GM23338 (cell line): ENCODE measurements at regions not wholly inside any gene's neighbourhood (a gene's known extent, or its start where the extent isn't known, plus 50 kb on each side); places are given as distances from the start of the nearest gene placed in this dataset.

ENCODE experiments used
- ATAC-seq: fragments of 200-7000 bp; cut with Tn5 transposase; 3 replicates; pipeline ENCODE4 v1.9.1; 2020
- DNase-seq: peaks from one replicate; pipeline ENCODE4 v3.0.0-alpha.2; 2015; ENCODE audit warnings: low spot score
- H2AFZ ChIP-seq: fragments of 200-600 bp; sonication (generic); 2 replicates; pipeline ENCODE4 v1.8.0; 2016; ENCODE audit warnings: antibody characterized with exemption, mild to moderate bottlenecking, moderate library complexity
- H3F3A ChIP-seq: fragments of 200-600 bp; sonication (generic); replicated peaks from 2 replicates; pipeline ENCODE4 v1.8.0; 2017; ENCODE audit warnings: antibody characterized with exemption, mixed run types, low read depth
- H3K27ac ChIP-seq: fragments of 200-600 bp; sonication (generic); 2 replicates; pipeline ENCODE4 v1.6.1; 2016; ENCODE audit warnings: low read depth
- H3K27me3 ChIP-seq: fragments of 200-600 bp; sonication (generic); 2 replicates; pipeline ENCODE4 v1.8.0; 2016; ENCODE audit warnings: mild to moderate bottlenecking, mixed run types, moderate library complexity; ENCODE audit not compliant: insufficient read depth
- H3K36me3 ChIP-seq: fragments of 200-600 bp; sonication (generic); 2 replicates; pipeline ENCODE4 v1.8.0; 2016; ENCODE audit warnings: mild to moderate bottlenecking; ENCODE audit not compliant: insufficient read depth
- H3K4me1 ChIP-seq: fragments of 200-600 bp; sonication (generic); 2 replicates; pipeline ENCODE4 v1.8.0; 2016; ENCODE audit warnings: mild to moderate bottlenecking, moderate library complexity; ENCODE audit not compliant: insufficient read depth
- H3K4me2 ChIP-seq: fragments of 200-600 bp; sonication (generic); 2 replicates; pipeline ENCODE4 v1.7.1; 2017; ENCODE audit warnings: mixed run types
- H3K4me3 ChIP-seq: fragments of 200-600 bp; sonication (generic); 2 replicates; pipeline ENCODE4 v1.6.1; 2016; ENCODE audit warnings: mixed run types
- H3K79me2 ChIP-seq: fragments of 200-600 bp; sonication (generic); replicated peaks from 2 replicates; pipeline ENCODE4 v1.8.0; 2017; ENCODE audit warnings: mild to moderate bottlenecking; ENCODE audit not compliant: insufficient read depth
- H3K9me2 ChIP-seq: fragments of 200-600 bp; sonication (generic); 2 replicates; pipeline ENCODE4 v1.8.0; 2017; ENCODE audit not compliant: insufficient read depth
- H4K20me1 ChIP-seq: fragments of 200-600 bp; sonication (generic); replicated peaks from 2 replicates; pipeline ENCODE4 v1.8.0; 2017; ENCODE audit warnings: mild to moderate bottlenecking; ENCODE audit not compliant: insufficient read depth
- H3K27ac Mint-ChIP-seq: 2 replicates; pipeline ENCODE4 v1.8.0; 2020; ENCODE audit warnings: inconsistent platforms, mild to moderate bottlenecking, moderate library complexity, mixed read lengths
- H3K27me3 Mint-ChIP-seq: 3 replicates; pipeline ENCODE4 v1.8.0; 2022; ENCODE audit warnings: low read depth, mild to moderate bottlenecking, moderate library complexity, mixed read lengths, inconsistent platforms; ENCODE audit not compliant: insufficient read depth, poor library complexity
- H3K36me3 Mint-ChIP-seq: 3 replicates; pipeline ENCODE4 v1.8.0; 2021; ENCODE audit warnings: low read depth, mild to moderate bottlenecking, inconsistent platforms, moderate library complexity, mixed read lengths
- H3K4me1 Mint-ChIP-seq: 3 replicates; pipeline ENCODE4 v1.8.0; 2020; ENCODE audit warnings: mild to moderate bottlenecking, inconsistent platforms, mixed read lengths
- H3K4me3 Mint-ChIP-seq: 3 replicates; pipeline ENCODE4 v1.8.0; 2021; ENCODE audit warnings: moderate library complexity, mild to moderate bottlenecking, inconsistent platforms, mixed read lengths
- H3K9me3 Mint-ChIP-seq: 3 replicates; pipeline ENCODE4 v1.8.0; 2020; ENCODE audit warnings: moderate library complexity, mild to moderate bottlenecking, inconsistent platforms, mixed read lengths
- CREB1 ChIP-seq: fragments of 250-450 bp; sonication (Bioruptor Pico); IDR thresholded peaks from 2 replicates; pipeline ENCODE4 v1.5.0; 2020; ENCODE audit warnings: low read depth, mild to moderate bottlenecking, moderate library complexity
- CTCF ChIP-seq, 2 experiments: fragments of 200-600 bp in 1 of 2; sonication (generic) in 1 of 2; conservative IDR thresholded peaks; 2 replicates each; pipeline versions ENCODE4 v1.5.1 to v1.6.1; 2016 to 2017; ENCODE audit warnings: antibody characterized with exemption in 2 of 2, low read depth in 2 of 2, mild to moderate bottlenecking in 2 of 2, moderate library complexity in 1 of 2
- ETS1 ChIP-seq: IDR thresholded peaks from 2 replicates; pipeline ENCODE4 v1.6.1; 2016; ENCODE audit warnings: antibody characterized with exemption
- EZH2 ChIP-seq: fragments of 200-600 bp; sonication (generic); IDR thresholded peaks from one replicate; pipeline ENCODE4 v1.8.0; 2017; ENCODE audit warnings: antibody characterized with exemption, mild to moderate bottlenecking, low read depth; ENCODE audit not compliant: unreplicated experiment
- EZH2phosphoT487 ChIP-seq: fragments of 200-600 bp; sonication (generic); IDR thresholded peaks from one replicate; pipeline ENCODE4 v1.8.1; 2018; ENCODE audit warnings: antibody characterized with exemption; ENCODE audit not compliant: unreplicated experiment
- JUNB ChIP-seq: IDR thresholded peaks from one replicate; pipeline ENCODE4 v1.6.1; 2016; ENCODE audit warnings: antibody characterized with exemption; ENCODE audit not compliant: unreplicated experiment
- NANOG ChIP-seq: IDR thresholded peaks from 2 replicates; pipeline ENCODE4 v1.6.1; 2016; ENCODE audit warnings: antibody characterized with exemption, borderline replicate concordance
- POLR2AphosphoS5 ChIP-seq: IDR thresholded peaks from 2 replicates; pipeline ENCODE4 v1.6.1; 2016; ENCODE audit warnings: antibody characterized with exemption, low read depth
- REST ChIP-seq: IDR thresholded peaks from one replicate; pipeline ENCODE4 v1.6.1; 2018; ENCODE audit warnings: antibody characterized with exemption; ENCODE audit not compliant: unreplicated experiment
- STAT1 ChIP-seq: IDR thresholded peaks from one replicate; pipeline ENCODE4 v1.6.1; 2016; ENCODE audit warnings: antibody characterized with exemption; ENCODE audit not compliant: unreplicated experiment
- ZNF114 ChIP-seq: fragments of 250-450 bp; sonication (Bioruptor Pico); IDR thresholded peaks from 2 replicates; pipeline ENCODE4 v1.5.0; 2020; ENCODE audit warnings: mild to moderate bottlenecking, moderate library complexity
- ZNF331 ChIP-seq: fragments of 250-450 bp; sonication (Bioruptor Pico); IDR thresholded peaks from 2 replicates; pipeline ENCODE4 v1.5.0; 2020; ENCODE audit warnings: low read depth, mild to moderate bottlenecking, moderate library complexity
- ZNF462 ChIP-seq: fragments of 250-450 bp; sonication (Bioruptor Pico); IDR thresholded peaks from 2 replicates; pipeline ENCODE4 v1.5.0; 2020; ENCODE audit warnings: mild to moderate bottlenecking, moderate library complexity

- no peaks in the 10 kb centered on the region for H3K36me3 ChIP-seq
These were observed 657.7 kb downstream of the PRR16 start for GRCh38 chr5:121121786-121122185.

More at GRCh38 chr5:121121786-121122185, 657.7 kb downstream of the PRR16 start:
- Histone ChIP-seq H3K79me2 (no peaks in the 10 kb centered on the region), H4K20me1 (no peaks in the 10 kb centered on the region), H3K4me1 (no peaks in the 10 kb centered on the region), H3K27ac (no peak overlapping the region), H3K4me3 (no peak overlapping the region), H2AFZ (no peak overlapping the region), H3F3A (no peaks in the 10 kb centered on the region), H3K27me3 (no peaks in the 10 kb centered on the region), H3K4me2 (no peak overlapping the region), H3K9me2 (no peaks in the 10 kb centered on the region)
- Mint-ChIP-seq H3K27ac (no peak overlapping the region), H3K4me3 (no peak overlapping the region), H3K9me3 (peaks cover under 1% of the 10 kb centered on the region; the same call in 1 of the 3 replicates), H3K4me1 (no peaks in the 10 kb centered on the region), H3K36me3 (no peaks in the 10 kb centered on the region; the same call in 2 of the 3 replicates), H3K27me3 (no peaks in the 10 kb centered on the region)
- DNase-seq (no peak), ATAC-seq (no peak)
- TF ChIP-seq NANOG (no peak), STAT1 (no peak), CTCF (conservative IDR thresholded peaks at IDR 0.05; ENCODE audit: low read depth in 2 of 2) (no peak), EZH2phosphoT487 (no peak), ZNF462 (CRISPR knock-in tag) (no peak), ETS1 (no peak), ZNF331 (no peak), EZH2 (no peak), REST (no peak), JUNB (no peak), POLR2AphosphoS5 (no peak), ZNF114 (CRISPR knock-in tag) (no peak), CREB1 (CRISPR knock-in tag) (no peak)
